H9 (cell line): ENCODE measurements at regions not wholly inside any gene's neighbourhood (a gene's known extent, or its start where the extent isn't known, plus 50 kb on each side); places are given as distances from the start of the nearest gene placed in this dataset.

Source experiments
- DNase-seq: peaks from one replicate; pipeline ENCODE4 v3.0.0-alpha.2; 2017
- H2AFZ ChIP-seq: one replicate; pipeline ENCODE4 v1.6.1; 2013; ENCODE audit warnings: mild to moderate bottlenecking, low read length, control low read depth, moderate library complexity
- H2AK5ac ChIP-seq: 2 replicates; pipeline ENCODE4 v1.6.1; 2013; ENCODE audit warnings: low read length, control low read depth, mixed read lengths; ENCODE audit not compliant: insufficient read length
- H2BK120ac ChIP-seq: one replicate; pipeline ENCODE4 v1.6.1; 2013; ENCODE audit warnings: low read depth, mild to moderate bottlenecking, low read length, control low read depth, inconsistent platforms; ENCODE audit not compliant: poor library complexity, severe bottlenecking
- H2BK12ac ChIP-seq: 2 replicates; pipeline ENCODE4 v1.6.1; 2013; ENCODE audit warnings: low read length, control low read depth, mixed read lengths, low read depth; ENCODE audit not compliant: insufficient read length
- H2BK15ac ChIP-seq: 2 replicates; pipeline ENCODE4 v1.6.1; 2013; ENCODE audit warnings: low read depth, low read length, control low read depth
- H2BK20ac ChIP-seq: one replicate; pipeline ENCODE4 v1.6.1; 2013; ENCODE audit warnings: low read depth, mild to moderate bottlenecking, low read length, control low read depth, inconsistent platforms; ENCODE audit not compliant: poor library complexity, severe bottlenecking
- H2BK5ac ChIP-seq: 2 replicates; pipeline ENCODE4 v1.6.1; 2013; ENCODE audit warnings: low read length, control low read depth, mixed read lengths; ENCODE audit not compliant: insufficient read length
- H3K14ac ChIP-seq: 2 replicates; pipeline ENCODE4 v1.6.1; 2013; ENCODE audit warnings: low read length, control low read depth; ENCODE audit not compliant: insufficient read depth
- H3K18ac ChIP-seq: 2 replicates; pipeline ENCODE4 v1.6.1; 2013; ENCODE audit warnings: low read depth, mild to moderate bottlenecking, mixed read lengths, low read length, control low read depth; ENCODE audit not compliant: insufficient read length
- H3K23ac ChIP-seq: 2 replicates; pipeline ENCODE4 v1.6.1; 2013; ENCODE audit warnings: low read length, control low read depth, mixed read lengths, low read depth; ENCODE audit not compliant: insufficient read length
- H3K23me2 ChIP-seq: 2 replicates; pipeline ENCODE4 v1.6.1; 2013; ENCODE audit warnings: low read depth, mild to moderate bottlenecking, mixed read lengths, low read length, control low read depth; ENCODE audit not compliant: insufficient read length, poor library complexity, severe bottlenecking
- H3K27ac ChIP-seq: 2 replicates; pipeline ENCODE4 v1.5.1; 2013; ENCODE audit warnings: low read length, control low read depth, mixed read lengths, low read depth; ENCODE audit not compliant: insufficient read length
- H3K27me3 ChIP-seq: 2 replicates; pipeline ENCODE4 v1.6.1; 2013; ENCODE audit warnings: low read length, control low read depth, inconsistent platforms; ENCODE audit not compliant: insufficient read depth
- H3K4ac ChIP-seq: 2 replicates; pipeline ENCODE4 v1.6.1; 2013; ENCODE audit warnings: low read depth, mild to moderate bottlenecking, control low read depth, inconsistent platforms, low read length, moderate library complexity
- H3K4me1 ChIP-seq: 2 replicates; pipeline ENCODE4 v1.6.1; 2013; ENCODE audit warnings: low read length, control low read depth, inconsistent platforms; ENCODE audit not compliant: insufficient read depth
- H3K4me2 ChIP-seq: 2 replicates; pipeline ENCODE4 v1.6.1; 2013; ENCODE audit warnings: low read length, control low read depth, mixed read lengths; ENCODE audit not compliant: insufficient read length, insufficient read depth
- H3K56ac ChIP-seq: 2 replicates; pipeline ENCODE4 v1.6.1; 2013; ENCODE audit warnings: low read depth, mild to moderate bottlenecking, mixed read lengths, low read length, control low read depth; ENCODE audit not compliant: insufficient read length
- H3K79me1 ChIP-seq: 2 replicates; pipeline ENCODE4 v1.6.1; 2013; ENCODE audit warnings: low read depth, mild to moderate bottlenecking, moderate library complexity, low read length, control low read depth, inconsistent platforms; ENCODE audit not compliant: insufficient read depth, poor library complexity, severe bottlenecking
- H3K79me2 ChIP-seq: 2 replicates; pipeline ENCODE4 v1.6.1; 2013; ENCODE audit warnings: low read length, control low read depth, inconsistent platforms; ENCODE audit not compliant: insufficient read depth
- H3K9ac ChIP-seq: 2 replicates; pipeline ENCODE4 v1.6.1; 2013; ENCODE audit warnings: low read length, control low read depth, mixed read lengths; ENCODE audit not compliant: insufficient read length; ENCODE audit errors: extremely low read depth
- H3K9me3 ChIP-seq: one replicate; pipeline ENCODE4 v1.6.1; 2013; ENCODE audit warnings: low read depth, low read length, inconsistent platforms; ENCODE audit not compliant: control insufficient read depth
- H3T11ph ChIP-seq: one replicate; pipeline ENCODE4 v1.6.1; 2013; ENCODE audit warnings: mild to moderate bottlenecking, low read length, control low read depth, inconsistent platforms
- H4K20me1 ChIP-seq: one replicate; pipeline ENCODE4 v1.6.1; 2013; ENCODE audit not compliant: control insufficient read depth, insufficient read length, insufficient read depth
- H4K5ac ChIP-seq: 2 replicates; pipeline ENCODE4 v1.6.1; 2013; ENCODE audit warnings: low read depth, mild to moderate bottlenecking, mixed read lengths, low read length, control low read depth; ENCODE audit not compliant: insufficient read length
- H4K8ac ChIP-seq: replicated peaks from 2 replicates; pipeline ENCODE4 v1.6.1; 2013; ENCODE audit warnings: low read length, control low read depth, mixed read lengths, low read depth; ENCODE audit not compliant: insufficient read length
- H4K91ac ChIP-seq: 2 replicates; pipeline ENCODE4 v1.6.1; 2013; ENCODE audit warnings: low read depth, mild to moderate bottlenecking, moderate library complexity, mixed read lengths, low read length, control low read depth; ENCODE audit not compliant: insufficient read length
- H3K27ac Mint-ChIP-seq, 3 experiments: 2 replicates in 2 of 3; 3 replicates in 1 of 3; pipeline ENCODE4 v1.8.0; 2020 to 2021; ENCODE audit warnings: mixed read lengths in 3 of 3, mild to moderate bottlenecking in 1 of 3, moderate library complexity in 1 of 3
- H3K27me3 Mint-ChIP-seq: 2 replicates; pipeline ENCODE4 v1.8.0; 2021; ENCODE audit warnings: low read depth, mild to moderate bottlenecking, moderate library complexity, mixed read lengths
- H3K36me3 Mint-ChIP-seq, 3 experiments: 2 replicates in 2 of 3; 3 replicates in 1 of 3; pipeline ENCODE4 v1.8.0; 2020 to 2021; ENCODE audit warnings: low read depth in 3 of 3, mixed read lengths in 3 of 3; ENCODE audit not compliant: insufficient read depth in 1 of 3
- H3K4me1 Mint-ChIP-seq, 2 experiments: 2 replicates each; pipeline ENCODE4 v1.8.0; 2020; ENCODE audit warnings: mixed read lengths in 2 of 2
- H3K4me3 Mint-ChIP-seq, 2 experiments: 2 replicates in 1 of 2; 3 replicates in 1 of 2; pipeline ENCODE4 v1.8.0; 2020 to 2021; ENCODE audit warnings: mild to moderate bottlenecking in 2 of 2, mixed read lengths in 2 of 2, moderate library complexity in 1 of 2
- H3K9me3 Mint-ChIP-seq, 2 experiments: 2 replicates in 1 of 2; 3 replicates in 1 of 2; pipeline ENCODE4 v1.8.0; 2020; ENCODE audit warnings: mild to moderate bottlenecking in 2 of 2, mixed read lengths in 2 of 2, moderate library complexity in 1 of 2
- CTCF ChIP-seq: fragments of 200-600 bp; sonication (generic); conservative IDR thresholded peaks from 3 replicates; pipeline ENCODE4 v1.8.0; 2021; ENCODE audit warnings: antibody characterized with exemption, mild to moderate bottlenecking

DNA sequence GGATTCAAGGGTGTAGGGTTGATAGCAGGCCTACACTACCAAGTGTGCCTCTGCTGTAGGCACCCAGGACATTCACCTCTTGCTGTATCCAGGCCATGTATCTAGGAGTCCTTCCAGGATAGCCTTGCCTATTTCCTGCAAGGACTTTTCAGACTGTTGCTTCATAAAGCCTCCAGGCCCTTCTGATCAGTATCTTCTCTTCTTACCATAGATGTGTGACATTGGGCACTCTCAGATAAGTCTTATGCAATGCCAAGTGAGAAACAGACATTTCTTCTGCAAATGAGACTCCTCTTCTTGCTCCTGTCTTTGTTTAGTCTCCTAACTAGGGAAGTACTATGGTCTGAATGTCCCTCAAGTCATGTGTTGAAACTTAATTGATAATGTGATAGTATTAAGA, 386.8 kb downstream of the ANKRD50 start:
- Histone ChIP-seq H3T11ph (no peak overlapping the region), H3K23me2 (no peaks in the 10 kb centered on the region), H3K4me1 (no peaks in the 10 kb centered on the region), H2AK5ac (no peak overlapping the region), H2AFZ (no peak overlapping the region), H3K9me3 (no peaks in the 10 kb centered on the region), H3K18ac (no peak overlapping the region), H3K56ac (no peak overlapping the region), H3K14ac (no peak overlapping the region), H3K9ac (no peak overlapping the region), H3K79me1 (no peaks in the 10 kb centered on the region), H2BK12ac (no peak overlapping the region), H3K4ac (no peak overlapping the region), H2BK5ac (no peak overlapping the region), H4K91ac (no peak overlapping the region), H4K5ac (no peak overlapping the region), H3K79me2 (no peaks in the 10 kb centered on the region), H2BK20ac (no peak overlapping the region), H3K4me2 (no peak overlapping the region), H2BK120ac (no peak overlapping the region), H4K20me1 (no peaks in the 10 kb centered on the region), H2BK15ac (no peak overlapping the region), H3K27ac (no peak overlapping the region), H3K23ac (no peak overlapping the region), H3K27me3 (no peaks in the 10 kb centered on the region), H4K8ac (no peak overlapping the region)
- Mint-ChIP-seq H3K4me1 (peaks cover 7 to 8% of the 10 kb centered on the region in 2 experiments; a peak in 3 of 4 replicates), H3K27me3 (no peaks in the 10 kb centered on the region), H3K27ac (no peak overlapping the region), H3K9me3 (no peaks in the 10 kb centered on the region), H3K4me3 (no peak overlapping the region), H3K36me3 (no peaks in the 10 kb centered on the region; a peak in 1 of 7 replicates)
- TF ChIP-seq CTCF: no peak
- no peak for DNase-seq
